ENCODE measurements at regions not wholly inside any gene's neighbourhood (a gene's known extent, or its start where the extent isn't known, plus 50 kb on each side); places are given as distances from the start of the nearest gene placed in this dataset.
A peak's percentile ranks its signal among the peaks of the same experiment; 100 is the strongest.

- peak; percentile 70 for ATAC-seq
- Histone ChIP-seq H3K4me3 (no peak overlapping the region), H3K4me1 (replicated peaks in 1 of 2; ENCODE audit: control insufficient read depth in 2 of 2, insufficient read depth in 2 of 2, low read length in 2 of 2) (peaks cover 12 to 23% of the 10 kb centered on the region in 2 experiments), H4K20me1 (replicated peaks; ENCODE audit: control insufficient read depth, insufficient read depth, low read length) (no peaks in the 10 kb centered on the region), H3K9ac (ENCODE audit: insufficient read depth in 1 of 2, low read depth in 2 of 2, low read length in 2 of 2) (no peak overlapping the region), H3K36me3 (ENCODE audit: control insufficient read depth, insufficient read depth, low read length) (no peaks in the 10 kb centered on the region), H3K9me1 (ENCODE audit: control insufficient read depth, insufficient read depth, low read length) (no peaks in the 10 kb centered on the region), H3K79me2 (ENCODE audit: control insufficient read depth, insufficient read depth, low read length) (peaks cover 6% of the 10 kb centered on the region; the same call in 2 of the 3 replicates), H3K4me2 (ENCODE audit: insufficient read depth, low read length) (peak overlapping the region; percentile 75), H3K27me3 (ENCODE audit: control insufficient read depth in 2 of 2, insufficient read depth in 2 of 2, low read length in 2 of 2) (peaks cover 2 to 20% of the 10 kb centered on the region in 2 experiments; a peak in 3 of 5 replicates), H2AFZ (ENCODE audit: low read depth, low read length) (peak overlapping the region; percentile 72), H3K27ac (ENCODE audit: extremely low read depth, low read depth, low read length) (peak overlapping the region; percentile 54), H3K9me3 (replicated peaks; ENCODE audit: control insufficient read depth, insufficient read depth, low read depth, low read length) (peaks cover 6% of the 10 kb centered on the region; the same call in 1 of the 2 replicates)
- peak; percentile 70 for FAIRE-seq
- ChIA-PET CTCF (ENCODE audit: low intra/inter-chr PET ratio) (no interaction called here), POLR2A (no interaction called here)
- intact Hi-C loops (cut with micrococcal nuclease): no loop called here
- no TSS peak for BruUV-seq (replicated peaks)
- WGBS (ENCODE audit: insufficient coverage, low coverage, missing lambda C conversion rate): 12% methylated on average over 14 of the region's 14 CpGs
- peak; percentile 64 to 68 (median 66) for DNase-seq (ENCODE audit: extremely low read depth in 1 of 4, low spot score in 3 of 4)
- in situ Hi-C loops (cut with MboI): no loop called here
- no peak for TF ChIP-seq MCM2 (IDR thresholded peaks at IDR 0.05; ENCODE audit: low read depth)
- 0 out of 2 replicates have a peak, but pooled peaks have one; percentile 33 for TF ChIP-seq NR2C2 (CRISPR knock-in tag; IDR thresholded peaks at IDR 0.05)
- TF ChIP-seq NR2C2 (tag; IDR thresholded peaks at IDR 0.05): peak; percentile 56
- peak; percentile 44; the same call in 1 of the 2 replicates for TF ChIP-seq TAL1 (IDR thresholded peaks at IDR 0.05)
- no peak for TF ChIP-seq FOXM1 (IDR thresholded peaks at IDR 0.05; ENCODE audit: low read depth)
- no peak for TF ChIP-seq FOXM1 (CRISPR knock-in tag; IDR thresholded peaks at IDR 0.05; ENCODE audit: low read depth)
- TF ChIP-seq SNAPC5 (CRISPR knock-in tag; IDR thresholded peaks at IDR 0.05): no peak
- peak; percentile 39; the same call in 1 of the 2 replicates for TF ChIP-seq SP1 (CRISPR knock-in tag; IDR thresholded peaks at IDR 0.05)
- no peak for TF ChIP-seq CREB1 (IDR thresholded peaks at IDR 0.05)
- TF ChIP-seq CREB1 (CRISPR knock-in tag; IDR thresholded peaks at IDR 0.05): 0 out of 2 replicates have a peak, but pooled peaks have one; percentile 17
- TF ChIP-seq HBP1 (CRISPR knock-in tag; IDR thresholded peaks at IDR 0.05): 0 out of 2 replicates have a peak, but pooled peaks have one; percentile 38
- no peak for TF ChIP-seq ZNF583 (CRISPR knock-in tag; IDR thresholded peaks at IDR 0.05)
- no peak for TF ChIP-seq ARID3A (IDR thresholded peaks at IDR 0.05; ENCODE audit: borderline replicate concordance, low read depth, low read length)
- TF ChIP-seq PHF8 (IDR thresholded peaks at IDR 0.05; ENCODE audit: borderline replicate concordance, low read length): no peak
- peak; percentile 48 for TF ChIP-seq CBFA2T2 (conservative IDR thresholded peaks at IDR 0.05)
- no peak for TF ChIP-seq ID3 (CRISPR knock-in tag; IDR thresholded peaks at IDR 0.05)
- peak; percentile 47; the same call in 1 of the 2 replicates for TF ChIP-seq ID3 (tag; IDR thresholded peaks at IDR 0.05)
- TF ChIP-seq RCOR1 (IDR thresholded peaks at IDR 0.05; ENCODE audit: borderline replicate concordance in 1 of 2, low read depth in 2 of 2, low read length in 2 of 2): 0 out of 4 replicates have a peak, but pooled peaks of 1 of the 2 experiments have one; percentile 5
- no peak for TF ChIP-seq PTTG1 (tag; IDR thresholded peaks at IDR 0.05; ENCODE audit: low read depth)
These were observed 54.0 kb upstream of the SLC22A11 start for GRCh38 chr11:64501500-64502427.

All from K562 (cell line).